Frontal cortex (tissue), 3 donors: ENCODE measurements at regions not wholly inside any gene's neighbourhood (a gene's known extent, or its start where the extent isn't known, plus 50 kb on each side); places are given as distances from the start of the nearest gene placed in this dataset.

Source experiments
- DNase-seq, 2 donors: peaks; one replicate each; pipeline ENCODE4 v3.0.0; 2012; ENCODE audit warnings: low spot score in 2 of 2
- FAIRE-seq: peaks from 2 replicates; lab custom pipeline; 2012; peaks lifted over from hg19 to GRCh38; lab: Jason Lieb, UNC
- donor health status: control.
- donor health status: control.
- donor health status: control.

GRCh38 chr3:19093084-19093483 is 55.2 kb upstream of the KCNH8 start:
- no peak for FAIRE-seq
- no peak for DNase-seq

GRCh38 chr3:19077388-19077787 is 70.9 kb upstream of the KCNH8 start:
- FAIRE-seq (no peak), DNase-seq (no peak)

GRCh38 chr3:19075037-19075436 is 73.3 kb upstream of the KCNH8 start:
- DNase-seq, result no peak
- FAIRE-seq, result no peak

- DNase-seq, result no peak
Measured at GRCh38 chr3:19074257-19074900, 73.9 kb upstream of the KCNH8 start.

GRCh38 chr3:19073341-19074105 is 74.8 kb upstream of the KCNH8 start:
- DNase-seq (no peak), FAIRE-seq (no peak)

More at GRCh38 chr3:19074257-19074900, 73.9 kb upstream of the KCNH8 start:
- FAIRE-seq, result no peak

- DNase-seq (no peak), FAIRE-seq (no peak)
Measured at GRCh38 chr3:19070325-19070724, 78.0 kb upstream of the KCNH8 start.

- peak; percentile 96 for FAIRE-seq
- DNase-seq, result peak; percentile 1 to 14
Measured at GRCh38 chr3:19065027-19065426, 83.3 kb upstream of the KCNH8 start.

- FAIRE-seq (no peak), DNase-seq (no peak)
Measured at GRCh38 chr3:19063936-19064335, 84.4 kb upstream of the KCNH8 start.

- DNase-seq, result no peak
- no peak for FAIRE-seq
Measured at GRCh38 chr3:19060404-19060803, 87.9 kb upstream of the KCNH8 start.

GRCh38 chr3:19052874-19053273 is 95.4 kb upstream of the KCNH8 start:
- FAIRE-seq (no peak), DNase-seq (no peak)

- DNase-seq (no peak), FAIRE-seq (no peak)
Measured at GRCh38 chr3:19046440-19046839, 101.9 kb upstream of the KCNH8 start.

- no peak for DNase-seq
- no peak for FAIRE-seq
Measured at GRCh38 chr3:19030522-19030839, 117.8 kb upstream of the KCNH8 start.

- DNase-seq (no peak), FAIRE-seq (no peak)
Measured at GRCh38 chr3:19029837-19030521, 118.3 kb upstream of the KCNH8 start.

GRCh38 chr3:19025441-19025840 is 122.9 kb upstream of the KCNH8 start:
- FAIRE-seq (no peak), DNase-seq (no peak)

- DNase-seq, result no peak
- no peak for FAIRE-seq
Measured at GRCh38 chr3:19022546-19022945, 125.8 kb upstream of the KCNH8 start.

- DNase-seq (no peak), FAIRE-seq (no peak)
Measured at GRCh38 chr3:19016851-19017250, 131.5 kb upstream of the KCNH8 start.

GRCh38 chr3:19013879-19014278 is 134.4 kb upstream of the KCNH8 start:
- no peak for DNase-seq
- no peak for FAIRE-seq

GRCh38 chr3:19012846-19013245 is 135.5 kb upstream of the KCNH8 start:
- no peak for FAIRE-seq
- DNase-seq, result no peak

GRCh38 chr3:19002606-19003005 is 145.7 kb upstream of the KCNH8 start:
- FAIRE-seq, result no peak
- DNase-seq, result no peak

GRCh38 chr3:18998069-18998468 is 150.2 kb upstream of the KCNH8 start:
- FAIRE-seq (no peak), DNase-seq (no peak)

- FAIRE-seq, result no peak
- no peak for DNase-seq
Measured at GRCh38 chr3:18992709-18993108, 155.6 kb upstream of the KCNH8 start.
